GM12891 (cell line): ENCODE measurements at regions not wholly inside any gene's neighbourhood (a gene's known extent, or its start where the extent isn't known, plus 50 kb on each side); places are given as distances from the start of the nearest gene placed in this dataset.
"Not testable (repeated sequence)": the region's sequence is repeated elsewhere in the genome, so short reads cannot be mapped to it uniquely, and the experiment has no call there.

Source experiments
- DNase-seq: peaks from one replicate; pipeline ENCODE4 v3.0.0; 2011; ENCODE audit warnings: low spot score; ENCODE audit not compliant: insufficient read length
- FAIRE-seq: peaks from 2 replicates; lab custom pipeline; 2011; peaks lifted over from hg19 to GRCh38; lab: Jason Lieb, UNC
- PAX5 ChIP-seq: IDR thresholded peaks from 2 replicates; pipeline ENCODE4 v1.6.1; 2011; ENCODE audit warnings: low read length, moderate library complexity, mild to moderate bottlenecking; ENCODE audit not compliant: insufficient read depth, severe bottlenecking
- POLR2A ChIP-seq: IDR thresholded peaks from 2 replicates; pipeline ENCODE4 v1.6.1; 2011; ENCODE audit warnings: low read depth, low read length, control low read depth
- POLR2AphosphoS5 ChIP-seq: IDR thresholded peaks from 2 replicates; pipeline ENCODE4 v1.6.1; 2011; ENCODE audit warnings: low read depth, low read length, control low read depth
- POU2F2 ChIP-seq: IDR thresholded peaks from 2 replicates; pipeline ENCODE4 v1.6.1; 2011; ENCODE audit warnings: low read depth, mild to moderate bottlenecking, control low read depth, low read length, moderate library complexity
- SPI1 ChIP-seq: IDR thresholded peaks from 2 replicates; pipeline ENCODE4 v1.6.1; 2011; ENCODE audit warnings: low read depth, low read length, control low read depth
- TAF1 ChIP-seq: IDR thresholded peaks from 2 replicates; pipeline ENCODE4 v1.6.1; 2011; ENCODE audit warnings: low read depth, low read length, control low read depth

- no peak for FAIRE-seq
- TF ChIP-seq SPI1 (no peak), PAX5 (no peak), TAF1 (no peak), POU2F2 (no peak), POLR2AphosphoS5 (no peak), POLR2A (no peak)
- DNase-seq = no peak
Measured at GRCh38 chr10:100660365-100660764, 85.0 kb upstream of the PAX2 start.

GRCh38 chr10:100660945-100661344 lies 84.4 kb upstream of the PAX2 start:
- TF ChIP-seq POLR2AphosphoS5 (no peak), TAF1 (no peak), PAX5 (no peak), POLR2A (no peak), POU2F2 (no peak), SPI1 (no peak)
- FAIRE-seq (no peak), DNase-seq (no peak)

- DNase-seq (no peak), FAIRE-seq (no peak)
- TF ChIP-seq POU2F2 = no peak
Measured at GRCh38 chr10:100661520-100661919, 83.9 kb upstream of the PAX2 start.

GRCh38 chr10:100662067-100662466 lies 83.3 kb upstream of the PAX2 start:
- TF ChIP-seq SPI1 (no peak), POLR2A (no peak), PAX5 (no peak)
- DNase-seq (no peak), FAIRE-seq (no peak)

GRCh38 chr10:100664316-100665149 lies 80.8 kb upstream of the PAX2 start:
- no peak for DNase-seq
- no peak for FAIRE-seq
- TF ChIP-seq POLR2AphosphoS5 (no peak), SPI1 (no peak), POLR2A (no peak), PAX5 (no peak), TAF1 (no peak), POU2F2 (no peak)

GRCh38 chr10:100666634-100667033 lies 78.7 kb upstream of the PAX2 start:
- FAIRE-seq, DNase-seq: not testable (repeated sequence)

GRCh38 chr10:100669616-100670015 lies 75.8 kb upstream of the PAX2 start:
- FAIRE-seq (no peak), DNase-seq (no peak)
- TF ChIP-seq PAX5 = no peak
- no peak for TF ChIP-seq TAF1
- no peak for TF ChIP-seq SPI1
- no peak for TF ChIP-seq POU2F2

- DNase-seq (no peak), FAIRE-seq (no peak)
- TF ChIP-seq POU2F2 (no peak), POLR2AphosphoS5 (no peak), PAX5 (no peak), TAF1 (no peak), POLR2A (no peak), SPI1 (no peak)
Measured at GRCh38 chr10:100670368-100670767, 75.0 kb upstream of the PAX2 start.

GRCh38 chr10:100670828-100671479 lies 74.4 kb upstream of the PAX2 start:
- no peak for TF ChIP-seq TAF1
- TF ChIP-seq SPI1 = no peak
- TF ChIP-seq PAX5 = no peak
- no peak for TF ChIP-seq POLR2AphosphoS5
- no peak for TF ChIP-seq POLR2A
- no peak for TF ChIP-seq POU2F2
- peak; percentile 85 for FAIRE-seq
- peak; percentile 85 for DNase-seq

- FAIRE-seq = no peak
- TF ChIP-seq TAF1 (no peak), POLR2AphosphoS5 (no peak), POLR2A (no peak), SPI1 (no peak), POU2F2 (no peak), PAX5 (no peak)
- DNase-seq = no peak
Measured at GRCh38 chr10:100672199-100672598, 73.2 kb upstream of the PAX2 start.
